IMR-90 (cell line): ENCODE measurements at regions not wholly inside any gene's neighbourhood (a gene's known extent, or its start where the extent isn't known, plus 50 kb on each side); places are given as distances from the start of the nearest gene placed in this dataset.

Experiments
- ATAC-seq: fragments of 200-7000 bp; cut with Tn5 transposase; 2 replicates; pipeline ENCODE4 v1.9.1; 2020; ENCODE audit warnings: low read depth, mild to moderate bottlenecking, moderate library complexity
- BruUV-seq: library from RNA; stranded (reverse); fragments of 400-500 nt; replicated peaks from 2 replicates; lab custom pipeline; 2021; lab: Mats Ljungman, UMichigan
- CTCF ChIA-PET: fragments of 300-600 bp; formaldehyde crosslinking; extraction: SDS; loops from one replicate; lab custom pipeline; 2021; ENCODE audit warnings: antibody characterized with exemption; lab: Yijun Ruan, JAX
- POLR2A ChIA-PET: fragments of 300-600 bp; sonication (Branson Sonifier 250); formaldehyde crosslinking; loops from one replicate; lab custom pipeline; 2022; ENCODE audit warnings: antibody characterized with exemption; ENCODE audit not compliant: unreplicated experiment; lab: Charles Lee
- DNase-seq: peaks from one replicate; pipeline ENCODE4 v3.0.0; 2013
- H2AFZ ChIP-seq: replicated peaks from 2 replicates; pipeline ENCODE3; 2013; ENCODE audit warnings: low read length, mild to moderate bottlenecking; ENCODE audit not compliant: poor library complexity
- H2AK5ac ChIP-seq: 2 replicates; pipeline ENCODE4 v1.6.1; 2013; ENCODE audit warnings: low read depth, low read length, inconsistent platforms
- H2AK9ac ChIP-seq: replicated peaks from 2 replicates; pipeline ENCODE3; 2013; ENCODE audit warnings: mild to moderate bottlenecking, low read depth, low read length, moderate library complexity; ENCODE audit not compliant: poor library complexity
- H2BK120ac ChIP-seq: 2 replicates; pipeline ENCODE4 v1.6.1; 2013; ENCODE audit warnings: low read depth, low read length, inconsistent platforms
- H2BK15ac ChIP-seq: 3 replicates; pipeline ENCODE4 v1.6.1; 2013; ENCODE audit warnings: low read depth, low read length, inconsistent platforms
- H2BK20ac ChIP-seq: 2 replicates; pipeline ENCODE4 v1.6.1; 2013; ENCODE audit warnings: low read depth, mild to moderate bottlenecking, inconsistent platforms, low read length, moderate library complexity
- H2BK5ac ChIP-seq: 2 replicates; pipeline ENCODE4 v1.6.1; 2013; ENCODE audit warnings: mild to moderate bottlenecking, low read depth, low read length, inconsistent platforms; ENCODE audit not compliant: poor library complexity, severe bottlenecking
- H3K14ac ChIP-seq: replicated peaks from 2 replicates; pipeline ENCODE4 v1.6.1; 2013; ENCODE audit warnings: low read depth, low read length, inconsistent platforms
- H3K18ac ChIP-seq: 2 replicates; pipeline ENCODE4 v1.6.1; 2013; ENCODE audit warnings: low read depth, low read length, control low read depth
- H3K23ac ChIP-seq: 2 replicates; pipeline ENCODE4 v1.6.1; 2013; ENCODE audit warnings: low read depth, low read length, inconsistent platforms
- H3K27ac ChIP-seq: 2 replicates; pipeline ENCODE4 v1.5.1; 2013; ENCODE audit warnings: mild to moderate bottlenecking, control low read depth, low read length; ENCODE audit not compliant: insufficient read depth
- H3K27me3 ChIP-seq: 2 replicates; pipeline ENCODE4 v1.6.1; 2013; ENCODE audit warnings: low read length; ENCODE audit not compliant: control insufficient read depth, insufficient read depth
- H3K36me3 ChIP-seq: 2 replicates; pipeline ENCODE4 v1.6.1; 2013; ENCODE audit warnings: low read length, mixed read lengths; ENCODE audit not compliant: control insufficient read depth, insufficient read depth
- H3K4ac ChIP-seq: 2 replicates; pipeline ENCODE4 v1.6.1; 2013; ENCODE audit warnings: low read depth, low read length, inconsistent platforms
- H3K4me1 ChIP-seq: 2 replicates; pipeline ENCODE4 v1.6.1; 2013; ENCODE audit warnings: low read length, mixed read lengths; ENCODE audit not compliant: control insufficient read depth, insufficient read depth
- H3K4me2 ChIP-seq: 2 replicates; pipeline ENCODE4 v1.6.1; 2013; ENCODE audit warnings: low read depth, mild to moderate bottlenecking, control low read depth, low read length, moderate library complexity
- H3K4me3 ChIP-seq: 2 replicates; pipeline ENCODE4 v1.5.1; 2013; ENCODE audit warnings: low read depth, mild to moderate bottlenecking, control low read depth, low read length, moderate library complexity; ENCODE audit not compliant: insufficient read depth
- H3K56ac ChIP-seq: 2 replicates; pipeline ENCODE4 v1.6.1; 2013; ENCODE audit warnings: low read length, inconsistent platforms; ENCODE audit not compliant: insufficient read depth; ENCODE audit errors: extremely low read depth
- H3K79me1 ChIP-seq, 2 experiments: 2 replicates each; pipeline ENCODE4 v1.6.1; 2013; ENCODE audit warnings: low read length in 2 of 2, inconsistent platforms in 1 of 2, low read depth in 1 of 2
- H3K9ac ChIP-seq: 2 replicates; pipeline ENCODE4 v1.6.1; 2013; ENCODE audit warnings: low read depth, low read length, control low read depth
- H3K9me1 ChIP-seq: 2 replicates; pipeline ENCODE4 v1.6.1; 2013; ENCODE audit warnings: low read length, inconsistent platforms; ENCODE audit not compliant: insufficient read depth
- H3K9me3 ChIP-seq: 2 replicates; pipeline ENCODE4 v1.6.1; 2013; ENCODE audit warnings: low read length; ENCODE audit not compliant: control insufficient read depth, insufficient read depth
- H4K20me1 ChIP-seq: 2 replicates; pipeline ENCODE4 v1.6.1; 2013; ENCODE audit warnings: low read length, inconsistent platforms; ENCODE audit not compliant: insufficient read depth
- H4K5ac ChIP-seq: 2 replicates; pipeline ENCODE4 v1.6.1; 2013; ENCODE audit warnings: mild to moderate bottlenecking, low read depth, low read length, control low read depth
- H4K8ac ChIP-seq, 2 experiments: 2 replicates each; pipeline ENCODE4 v1.6.1; 2013; ENCODE audit warnings: low read depth in 2 of 2, low read length in 2 of 2, control low read depth in 1 of 2, inconsistent platforms in 1 of 2
- H4K91ac ChIP-seq: 2 replicates; pipeline ENCODE4 v1.6.1; 2013; ENCODE audit warnings: low read depth, low read length, inconsistent platforms; ENCODE audit not compliant: insufficient read depth
- BHLHE40 ChIP-seq: fragments of 150-350 bp; IDR thresholded peaks from 2 replicates; pipeline ENCODE4 v1.6.1; 2016; ENCODE audit warnings: mild to moderate bottlenecking, low read depth, low read length
- CEBPB ChIP-seq: IDR thresholded peaks from 2 replicates; pipeline ENCODE4 v1.6.1; 2012; ENCODE audit warnings: low read depth, low read length, improper control_type of control experiment
- CHD1 ChIP-seq: IDR thresholded peaks from 2 replicates; pipeline ENCODE4 v1.6.1; 2012; ENCODE audit warnings: low read depth, low read length, improper control_type of control experiment
- MAFK ChIP-seq: IDR thresholded peaks from 2 replicates; pipeline ENCODE4 v1.6.1; 2012; ENCODE audit warnings: low read depth, low read length, improper control_type of control experiment
- MXI1 ChIP-seq: IDR thresholded peaks from 2 replicates; pipeline ENCODE4 v1.6.1; 2012; ENCODE audit warnings: low read depth, mild to moderate bottlenecking, low read length, moderate library complexity, borderline replicate concordance
- NFE2L2 ChIP-seq: fragments of 150-350 bp; IDR thresholded peaks from 2 replicates; pipeline ENCODE4 v1.6.1; 2016; ENCODE audit warnings: low read depth, mild to moderate bottlenecking, low read length
- POLR2A ChIP-seq: IDR thresholded peaks from 2 replicates; pipeline ENCODE4 v1.6.1; 2012; ENCODE audit warnings: mild to moderate bottlenecking, low read depth, low read length
- RAD21 ChIP-seq: IDR thresholded peaks from 2 replicates; pipeline ENCODE4 v1.6.1; 2012; ENCODE audit warnings: low read length, improper control_type of control experiment
- WGBS, 2 experiments: methylation state at CpG; one replicate each; pipeline versions ENCODE4 v1.1.5 to v1.1.7; 2013; ENCODE audit warnings: missing lambda C conversion rate in 2 of 2; ENCODE audit not compliant: insufficient read length in 1 of 2; ENCODE audit errors: extremely low coverage in 2 of 2; 5-methylcytosine and 5-hydroxymethylcytosine counted together
- dilution Hi-C: fragments of 300-500 bp; cut with HindIII; formaldehyde crosslinking; loops from one replicate; pipeline ENCODE4 v1.14.3; 2018; ENCODE audit warnings: low sequenced_read_pairs; ENCODE audit not compliant: unreplicated experiment
- in situ Hi-C: fragments of 300-500 bp; cut with MboI; formaldehyde crosslinking; loops from 3 replicates; pipeline ENCODE4 v1.14.3; 2019; ENCODE audit warnings: low sequenced_read_pairs, inconsistent platforms, mixed read lengths
- intact Hi-C: fragments of 100-400 bp; cut with micrococcal nuclease; formaldehyde crosslinking; loops from 2 replicates; pipeline ENCODE4 v1.10.0; 2022
- TF ChIP-seq, protein P1 (sequence below): conservative IDR thresholded peaks from 2 replicates; pipeline ENCODE4 v1.5.1; 2012; ENCODE audit warnings: mild to moderate bottlenecking, low read depth, low read length, improper control_type of control experiment
- TF ChIP-seq, protein P2 (sequence below): fragments of 150-350 bp; IDR thresholded peaks from 2 replicates; pipeline ENCODE4 v1.6.1; 2017; ENCODE audit warnings: mild to moderate bottlenecking, antibody characterized with exemption, low read length, low read depth

DNA sequence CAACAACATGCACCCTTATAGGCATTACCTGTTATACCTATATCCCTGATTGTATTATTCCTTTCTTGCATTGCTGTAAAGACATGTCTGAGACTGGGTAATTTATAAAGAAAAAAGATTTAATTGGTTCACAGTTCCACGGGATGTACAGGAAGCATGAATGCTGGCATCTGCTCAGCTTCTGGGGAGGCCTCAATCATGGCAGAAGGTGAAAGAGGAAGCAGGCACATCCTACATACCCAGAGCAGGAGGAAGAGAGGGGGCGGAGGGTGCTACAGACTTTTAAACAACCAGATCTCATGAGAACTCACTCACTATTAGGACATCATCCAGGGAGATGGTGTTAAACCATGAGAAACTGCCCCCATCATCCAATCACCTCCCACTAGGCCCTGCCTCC lies 191.7 kb upstream of the SPHKAP start:
- Histone ChIP-seq H4K20me1 (no peaks in the 10 kb centered on the region), H4K5ac (no peak overlapping the region), H3K4me2 (no peak overlapping the region), H3K4me1 (no peaks in the 10 kb centered on the region), H2BK20ac (no peak overlapping the region), H3K36me3 (no peaks in the 10 kb centered on the region), H2AK5ac (no peak overlapping the region), H4K8ac (no peak overlapping the region), H3K79me1 (no peaks in the 10 kb centered on the region), H3K18ac (no peak overlapping the region), H3K9me1 (no peaks in the 10 kb centered on the region), H2BK5ac (no peak overlapping the region), H3K27me3 (no peaks in the 10 kb centered on the region), H3K14ac (no peak overlapping the region), H3K27ac (no peak overlapping the region), H2AFZ (no peak overlapping the region), H3K56ac (no peak overlapping the region), H4K91ac (no peak overlapping the region), H2BK120ac (no peak overlapping the region), H3K9me3 (peaks cover 35% of the 10 kb centered on the region), H3K4ac (no peak overlapping the region), H3K4me3 (no peak overlapping the region), H3K23ac (no peak overlapping the region), H3K9ac (no peak overlapping the region), H2AK9ac (no peak overlapping the region), H2BK15ac (no peak overlapping the region)
- in situ Hi-C loops: no loop called here
- intact Hi-C loops: no loop called here
- TF ChIP-seq, protein P1, sequence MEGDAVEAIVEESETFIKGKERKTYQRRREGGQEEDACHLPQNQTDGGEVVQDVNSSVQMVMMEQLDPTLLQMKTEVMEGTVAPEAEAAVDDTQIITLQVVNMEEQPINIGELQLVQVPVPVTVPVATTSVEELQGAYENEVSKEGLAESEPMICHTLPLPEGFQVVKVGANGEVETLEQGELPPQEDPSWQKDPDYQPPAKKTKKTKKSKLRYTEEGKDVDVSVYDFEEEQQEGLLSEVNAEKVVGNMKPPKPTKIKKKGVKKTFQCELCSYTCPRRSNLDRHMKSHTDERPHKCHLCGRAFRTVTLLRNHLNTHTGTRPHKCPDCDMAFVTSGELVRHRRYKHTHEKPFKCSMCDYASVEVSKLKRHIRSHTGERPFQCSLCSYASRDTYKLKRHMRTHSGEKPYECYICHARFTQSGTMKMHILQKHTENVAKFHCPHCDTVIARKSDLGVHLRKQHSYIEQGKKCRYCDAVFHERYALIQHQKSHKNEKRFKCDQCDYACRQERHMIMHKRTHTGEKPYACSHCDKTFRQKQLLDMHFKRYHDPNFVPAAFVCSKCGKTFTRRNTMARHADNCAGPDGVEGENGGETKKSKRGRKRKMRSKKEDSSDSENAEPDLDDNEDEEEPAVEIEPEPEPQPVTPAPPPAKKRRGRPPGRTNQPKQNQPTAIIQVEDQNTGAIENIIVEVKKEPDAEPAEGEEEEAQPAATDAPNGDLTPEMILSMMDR: no peak
- TF ChIP-seq RAD21 (no peak), MXI1 (no peak), CHD1 (no peak), MAFK (no peak), BHLHE40 (no peak), NFE2L2 (no peak), POLR2A (no peak), CEBPB (no peak)
- TF ChIP-seq, protein P2, sequence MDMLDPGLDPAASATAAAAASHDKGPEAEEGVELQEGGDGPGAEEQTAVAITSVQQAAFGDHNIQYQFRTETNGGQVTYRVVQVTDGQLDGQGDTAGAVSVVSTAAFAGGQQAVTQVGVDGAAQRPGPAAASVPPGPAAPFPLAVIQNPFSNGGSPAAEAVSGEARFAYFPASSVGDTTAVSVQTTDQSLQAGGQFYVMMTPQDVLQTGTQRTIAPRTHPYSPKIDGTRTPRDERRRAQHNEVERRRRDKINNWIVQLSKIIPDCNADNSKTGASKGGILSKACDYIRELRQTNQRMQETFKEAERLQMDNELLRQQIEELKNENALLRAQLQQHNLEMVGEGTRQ: no peak
- ChIA-PET CTCF (no interaction called here), POLR2A (no interaction called here)
- no peak for ATAC-seq
- BruUV-seq: no TSS peak
- DNase-seq: no peak
- WGBS, 2 experiments: no CpG with 5 or more reads among the region's 2 CpGs
- dilution Hi-C loops: no loop called here
